Esophagus squamous epithelium (tissue), 4 donors: ENCODE measurements at regions not wholly inside any gene's neighbourhood (a gene's known extent, or its start where the extent isn't known, plus 50 kb on each side); places are given as distances from the start of the nearest gene placed in this dataset.

ENCODE experiments used
- CTCF ChIP-seq, 6 experiments: fragments of 450-650 bp in 4 of 6; fragments of 200-600 bp in 2 of 6; sonication (generic) in 2 of 6; IDR thresholded peaks; one replicate each; pipeline ENCODE4 v1.5.1; 2016 to 2019; ENCODE audit warnings: antibody characterized with exemption in 6 of 6, mild to moderate bottlenecking in 4 of 6, moderate library complexity in 4 of 6
- POLR2A ChIP-seq, 4 donors: fragments of 450-650 bp; IDR thresholded peaks; one replicate each; pipeline ENCODE4 v1.6.1; 2017; ENCODE audit warnings: antibody characterized with exemption in 4 of 4, mild to moderate bottlenecking in 4 of 4, moderate library complexity in 3 of 4

DNA sequence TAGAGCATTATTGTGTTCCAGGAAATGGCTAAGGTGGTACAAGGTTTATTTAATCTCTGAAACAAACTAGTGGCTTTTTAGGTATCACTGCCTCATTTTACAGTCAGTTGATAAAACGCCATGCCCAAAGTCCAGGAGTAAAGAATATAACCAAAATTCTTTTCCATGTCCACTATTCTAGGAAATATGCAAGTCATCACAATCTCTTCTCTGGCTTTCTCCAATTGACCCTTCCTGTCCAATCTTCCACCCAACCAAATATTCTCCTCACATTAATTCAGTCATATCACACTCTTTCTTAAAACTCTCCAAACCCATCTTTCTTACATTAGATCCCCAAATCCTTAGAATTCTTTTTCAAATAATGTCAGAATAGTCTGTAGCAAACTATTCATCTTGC, 1110.0 kb upstream of the CDH8 start:
- TF ChIP-seq CTCF (IDR thresholded peaks at IDR 0.05) (no peak), POLR2A (IDR thresholded peaks at IDR 0.05) (no peak)
